NCI-H510A (cell line): ENCODE measurements at regions not wholly inside any gene's neighbourhood (a gene's known extent, or its start where the extent isn't known, plus 50 kb on each side); places are given as distances from the start of the nearest gene placed in this dataset.

Experiments
- DNase-seq: peaks from one replicate; lab custom pipeline; 2025; lab: John Stamatoyannopoulos, UW

GRCh38 chr5:6003040-6003825, 375.1 kb downstream of the MED10 start:
- DNase-seq = no peak

- DNase-seq = no peak
Measured at GRCh38 chr5:6000867-6001266, 377.5 kb downstream of the MED10 start.

- DNase-seq = no peak
Measured at GRCh38 chr5:5995819-5996218, 382.5 kb downstream of the MED10 start.

GRCh38 chr5:5986492-5987178, 391.7 kb downstream of the MED10 start:
- no peak for DNase-seq

GRCh38 chr5:5985332-5985731, 393.0 kb downstream of the MED10 start:
- no peak for DNase-seq

- DNase-seq = peak; percentile 43
Measured at GRCh38 chr5:5983261-5983980, 394.9 kb downstream of the MED10 start.

- no peak for DNase-seq
Measured at GRCh38 chr5:5981562-5981961, 396.8 kb downstream of the MED10 start.

GRCh38 chr5:5980538-5980895, 397.8 kb downstream of the MED10 start:
- DNase-seq = no peak

GRCh38 chr5:5979761-5980537, 398.4 kb downstream of the MED10 start:
- DNase-seq = no peak

GRCh38 chr5:5979377-5979760, 399.0 kb downstream of the MED10 start:
- DNase-seq = no peak

GRCh38 chr5:5978501-5979376, 399.6 kb downstream of the MED10 start:
- DNase-seq = no peak

GRCh38 chr5:5971203-5971602, 407.1 kb downstream of the MED10 start:
- no peak for DNase-seq

GRCh38 chr5:5969942-5970483, 408.3 kb downstream of the MED10 start:
- no peak for DNase-seq

- DNase-seq = no peak
Measured at GRCh38 chr5:5968981-5969380, 409.4 kb downstream of the MED10 start.

- no peak for DNase-seq
Measured at GRCh38 chr5:5967944-5968343, 410.4 kb downstream of the MED10 start.

GRCh38 chr5:5967373-5967772, 411.0 kb downstream of the MED10 start:
- DNase-seq = no peak

GRCh38 chr5:5965132-5965531, 413.2 kb downstream of the MED10 start:
- no peak for DNase-seq

GRCh38 chr5:5964347-5964746, 414.0 kb downstream of the MED10 start:
- DNase-seq = no peak

- DNase-seq = no peak
Measured at GRCh38 chr5:5957737-5958136, 420.6 kb downstream of the MED10 start.

GRCh38 chr5:5954275-5954598, 424.1 kb downstream of the MED10 start:
- no peak for DNase-seq
